Astrocyte (in vitro differentiated cells and primary cell): ENCODE measurements at regions not wholly inside any gene's neighbourhood (a gene's known extent, or its start where the extent isn't known, plus 50 kb on each side); places are given as distances from the start of the nearest gene placed in this dataset.

Experiments used
- DNase-seq: peaks from one replicate; pipeline ENCODE4 v3.0.0-alpha.2; 2010; ENCODE audit warnings: low read depth
- FAIRE-seq: peaks from 2 replicates; lab custom pipeline; 2011; peaks lifted over from hg19 to GRCh38; lab: Jason Lieb, UNC
- H2AFZ ChIP-seq: 2 replicates; pipeline ENCODE4 v1.6.0; 2012; ENCODE audit warnings: low read depth, low read length, inconsistent platforms
- H3K27ac ChIP-seq: 2 replicates; pipeline ENCODE4 v1.5.1; 2011; ENCODE audit warnings: low read depth, low read length, inconsistent platforms
- H3K27me3 ChIP-seq: 2 replicates; pipeline ENCODE4 v1.6.0; 2011; ENCODE audit warnings: low read length, inconsistent platforms; ENCODE audit not compliant: insufficient read depth
- H3K36me3 ChIP-seq: 2 replicates; pipeline ENCODE4 v1.5.1; 2011; ENCODE audit warnings: low read length, inconsistent platforms; ENCODE audit not compliant: insufficient read depth
- H3K4me1 ChIP-seq: 2 replicates; pipeline ENCODE4 v1.5.1; 2011; ENCODE audit warnings: low read length, inconsistent platforms; ENCODE audit not compliant: insufficient read depth
- H3K4me2 ChIP-seq: 2 replicates; pipeline ENCODE4 v1.6.0; 2012; ENCODE audit warnings: low read length, inconsistent platforms
- H3K4me3 ChIP-seq: 2 replicates; pipeline ENCODE4 v1.5.1; 2011; ENCODE audit warnings: low read depth, mild to moderate bottlenecking, low read length, inconsistent platforms; ENCODE audit not compliant: insufficient read depth
- H3K79me2 ChIP-seq: 2 replicates; pipeline ENCODE4 v1.6.0; 2012; ENCODE audit warnings: mild to moderate bottlenecking, low read length, inconsistent platforms; ENCODE audit not compliant: insufficient read depth
- H3K9ac ChIP-seq: 2 replicates; pipeline ENCODE4 v1.6.0; 2012; ENCODE audit warnings: mild to moderate bottlenecking, low read length, inconsistent platforms
- H3K9me3 ChIP-seq: 2 replicates; pipeline ENCODE4 v1.5.1; 2012; ENCODE audit warnings: low read depth, mild to moderate bottlenecking, low read length, inconsistent platforms; ENCODE audit not compliant: insufficient read depth
- H4K20me1 ChIP-seq: 2 replicates; pipeline ENCODE4 v1.6.0; 2012; ENCODE audit warnings: low read length, inconsistent platforms; ENCODE audit not compliant: insufficient read depth
- H3K27ac Mint-ChIP-seq: one replicate; pipeline ENCODE4 v1.8.0; 2021; ENCODE audit warnings: mild to moderate bottlenecking, mixed read lengths; ENCODE audit not compliant: unreplicated experiment
- H3K27me3 Mint-ChIP-seq: one replicate; pipeline ENCODE4 v1.8.0; 2021; ENCODE audit warnings: low read depth, mixed read lengths; ENCODE audit not compliant: unreplicated experiment
- H3K36me3 Mint-ChIP-seq: one replicate; pipeline ENCODE4 v1.8.0; 2021; ENCODE audit warnings: low read depth, mixed read lengths; ENCODE audit not compliant: unreplicated experiment
- H3K4me1 Mint-ChIP-seq: one replicate; pipeline ENCODE4 v1.8.0; 2021; ENCODE audit warnings: low read depth, mixed read lengths; ENCODE audit not compliant: unreplicated experiment
- H3K4me3 Mint-ChIP-seq: one replicate; pipeline ENCODE4 v1.8.0; 2021; ENCODE audit warnings: mild to moderate bottlenecking, moderate library complexity, mixed read lengths; ENCODE audit not compliant: unreplicated experiment
- H3K9me3 Mint-ChIP-seq: one replicate; pipeline ENCODE4 v1.8.0; 2021; ENCODE audit warnings: mild to moderate bottlenecking, mixed read lengths; ENCODE audit not compliant: unreplicated experiment
- EZH2 ChIP-seq: IDR thresholded peaks from 2 replicates; pipeline ENCODE4 v1.6.1; 2012; ENCODE audit warnings: mild to moderate bottlenecking, low read length, inconsistent platforms; ENCODE audit not compliant: insufficient read depth
- TF ChIP-seq, protein P1 (sequence below): IDR thresholded peaks from 2 replicates; pipeline ENCODE4 v1.5.1; 2011; ENCODE audit warnings: low read depth, mild to moderate bottlenecking, inconsistent platforms, low read length, moderate library complexity; ENCODE audit not compliant: insufficient read depth

GRCh38 chr10:131575877-131576276, 264.4 kb upstream of the TCERG1L start:
- H2AFZ ChIP-seq: no peak overlapping the region
- Mint-ChIP-seq H3K4me3 (no peak overlapping the region), H3K36me3 (no peaks in the 10 kb centered on the region), H3K4me1 (no peaks in the 10 kb centered on the region), H3K27me3 (peaks cover 21% of the 10 kb centered on the region), H3K27ac (no peak overlapping the region), H3K9me3 (peaks cover 13% of the 10 kb centered on the region)
- no peak overlapping the region for H3K27ac ChIP-seq
- no peaks in the 10 kb centered on the region for H3K4me1 ChIP-seq
- no peak overlapping the region for H3K4me2 ChIP-seq
- TF ChIP-seq EZH2: no peak
- TF ChIP-seq, protein P1, sequence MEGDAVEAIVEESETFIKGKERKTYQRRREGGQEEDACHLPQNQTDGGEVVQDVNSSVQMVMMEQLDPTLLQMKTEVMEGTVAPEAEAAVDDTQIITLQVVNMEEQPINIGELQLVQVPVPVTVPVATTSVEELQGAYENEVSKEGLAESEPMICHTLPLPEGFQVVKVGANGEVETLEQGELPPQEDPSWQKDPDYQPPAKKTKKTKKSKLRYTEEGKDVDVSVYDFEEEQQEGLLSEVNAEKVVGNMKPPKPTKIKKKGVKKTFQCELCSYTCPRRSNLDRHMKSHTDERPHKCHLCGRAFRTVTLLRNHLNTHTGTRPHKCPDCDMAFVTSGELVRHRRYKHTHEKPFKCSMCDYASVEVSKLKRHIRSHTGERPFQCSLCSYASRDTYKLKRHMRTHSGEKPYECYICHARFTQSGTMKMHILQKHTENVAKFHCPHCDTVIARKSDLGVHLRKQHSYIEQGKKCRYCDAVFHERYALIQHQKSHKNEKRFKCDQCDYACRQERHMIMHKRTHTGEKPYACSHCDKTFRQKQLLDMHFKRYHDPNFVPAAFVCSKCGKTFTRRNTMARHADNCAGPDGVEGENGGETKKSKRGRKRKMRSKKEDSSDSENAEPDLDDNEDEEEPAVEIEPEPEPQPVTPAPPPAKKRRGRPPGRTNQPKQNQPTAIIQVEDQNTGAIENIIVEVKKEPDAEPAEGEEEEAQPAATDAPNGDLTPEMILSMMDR: no peak
- no peak overlapping the region for H3K4me3 ChIP-seq
- H4K20me1 ChIP-seq: no peaks in the 10 kb centered on the region
- H3K36me3 ChIP-seq: no peaks in the 10 kb centered on the region
- no peak overlapping the region for H3K9ac ChIP-seq
- DNase-seq: no peak
- no peaks in the 10 kb centered on the region for H3K79me2 ChIP-seq
- FAIRE-seq: no peak
- peaks cover 7% of the 10 kb centered on the region for H3K9me3 ChIP-seq
- no peaks in the 10 kb centered on the region for H3K27me3 ChIP-seq

- peaks cover 16% of the 10 kb centered on the region for H3K27me3 Mint-ChIP-seq
- H3K4me1 ChIP-seq: no peaks in the 10 kb centered on the region
- no peak overlapping the region for H3K27ac ChIP-seq
- no peak overlapping the region for H2AFZ ChIP-seq
- no peak overlapping the region for H3K4me2 ChIP-seq
- H3K4me1 Mint-ChIP-seq: no peaks in the 10 kb centered on the region
- H3K27me3 ChIP-seq: no peaks in the 10 kb centered on the region
- H3K36me3 ChIP-seq: no peaks in the 10 kb centered on the region
- TF ChIP-seq EZH2: no peak
- TF ChIP-seq, protein P1: no peak
- H3K27ac Mint-ChIP-seq: no peak overlapping the region
- H3K4me3 Mint-ChIP-seq: no peak overlapping the region
- no peak for FAIRE-seq
- no peaks in the 10 kb centered on the region for H4K20me1 ChIP-seq
- no peak overlapping the region for H3K4me3 ChIP-seq
- H3K9me3 Mint-ChIP-seq: peaks cover 8% of the 10 kb centered on the region
- peaks cover 7% of the 10 kb centered on the region for H3K9me3 ChIP-seq
- H3K79me2 ChIP-seq: no peaks in the 10 kb centered on the region
- no peak for DNase-seq
- H3K36me3 Mint-ChIP-seq: no peaks in the 10 kb centered on the region
- H3K9ac ChIP-seq: no peak overlapping the region
These were observed 265.0 kb upstream of the TCERG1L start for GRCh38 chr10:131576341-131577177.

DNA sequence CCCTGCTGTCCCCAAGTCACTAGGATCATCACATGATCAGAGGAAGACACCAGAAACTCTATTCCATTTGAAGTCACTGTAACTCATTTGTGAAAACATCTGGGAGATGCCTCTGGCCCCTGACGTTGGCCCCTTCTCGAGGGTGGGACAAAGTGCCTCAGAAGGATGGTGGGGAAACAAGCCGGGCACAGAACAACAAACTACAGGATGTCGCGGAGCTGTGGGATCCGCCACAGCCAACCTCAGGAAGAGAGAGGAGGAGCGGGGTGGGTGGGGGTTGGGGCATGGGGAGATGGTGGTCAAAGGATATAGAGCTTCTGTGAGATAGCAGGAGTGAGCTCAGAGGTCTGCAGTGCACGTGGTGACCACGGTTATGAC, 265.6 kb upstream of the TCERG1L start:
- peaks cover 7% of the 10 kb centered on the region for H3K9me3 ChIP-seq
- no peaks in the 10 kb centered on the region for H3K4me1 ChIP-seq
- no peaks in the 10 kb centered on the region for H3K36me3 Mint-ChIP-seq
- no peak overlapping the region for H3K4me3 ChIP-seq
- no peak overlapping the region for H3K9ac ChIP-seq
- no peak overlapping the region for H3K4me3 Mint-ChIP-seq
- FAIRE-seq (no peak), DNase-seq (no peak)
- H3K27ac ChIP-seq: no peak overlapping the region
- TF ChIP-seq, protein P1: no peak
- TF ChIP-seq EZH2: no peak
- no peaks in the 10 kb centered on the region for H3K36me3 ChIP-seq
- no peaks in the 10 kb centered on the region for H4K20me1 ChIP-seq
- H3K27ac Mint-ChIP-seq: no peak overlapping the region
- H3K9me3 Mint-ChIP-seq: peaks cover 8% of the 10 kb centered on the region
- no peak overlapping the region for H3K4me2 ChIP-seq
- peaks cover 14% of the 10 kb centered on the region for H3K27me3 Mint-ChIP-seq
- no peaks in the 10 kb centered on the region for H3K4me1 Mint-ChIP-seq
- H3K27me3 ChIP-seq: no peaks in the 10 kb centered on the region
- no peak overlapping the region for H2AFZ ChIP-seq
- no peaks in the 10 kb centered on the region for H3K79me2 ChIP-seq
